ENCODE measurements at regions not wholly inside any gene's neighbourhood (a gene's known extent, or its start where the extent isn't known, plus 50 kb on each side); places are given as distances from the start of the nearest gene placed in this dataset.

GRCh38 chr4:26141911-26142638 is 178.7 kb upstream of the RBPJ start:
- DNase-seq = no peak

- no peak for DNase-seq
Observed at GRCh38 chr4:26144526-26145155, 176.2 kb upstream of the RBPJ start.

- DNase-seq = no peak
Observed at GRCh38 chr4:26145212-26145611, 175.6 kb upstream of the RBPJ start.

- DNase-seq = no peak
Observed at GRCh38 chr4:26148927-26149326, 171.9 kb upstream of the RBPJ start.

GRCh38 chr4:26150948-26151347 is 169.9 kb upstream of the RBPJ start:
- no peak for DNase-seq

- DNase-seq = no peak
Observed at GRCh38 chr4:26151615-26152014, 169.2 kb upstream of the RBPJ start.

GRCh38 chr4:26152056-26152455 is 168.8 kb upstream of the RBPJ start:
- DNase-seq = no peak

- no peak for DNase-seq
Observed at GRCh38 chr4:26157541-26157940, 163.3 kb upstream of the RBPJ start.

- no peak for DNase-seq
Observed at GRCh38 chr4:26160591-26160990, 160.2 kb upstream of the RBPJ start.

GRCh38 chr4:26161030-26161824 is 159.6 kb upstream of the RBPJ start:
- DNase-seq = no peak

- DNase-seq = no peak
Observed at GRCh38 chr4:26162101-26162500, 158.7 kb upstream of the RBPJ start.

GRCh38 chr4:26163425-26164362 is 157.1 kb upstream of the RBPJ start:
- no peak for DNase-seq

- no peak for DNase-seq
Observed at GRCh38 chr4:26171501-26171900, 149.3 kb upstream of the RBPJ start.

GRCh38 chr4:26171941-26172340 is 148.9 kb upstream of the RBPJ start:
- no peak for DNase-seq

- DNase-seq = no peak
Observed at GRCh38 chr4:26173619-26174018, 147.2 kb upstream of the RBPJ start.

- DNase-seq = no peak
Observed at GRCh38 chr4:26174027-26174426, 146.8 kb upstream of the RBPJ start.

GRCh38 chr4:26175006-26175786 is 145.6 kb upstream of the RBPJ start:
- no peak for DNase-seq

GRCh38 chr4:26175905-26176470 is 144.8 kb upstream of the RBPJ start:
- DNase-seq = no peak

- no peak for DNase-seq
Observed at GRCh38 chr4:26176598-26177149, 144.1 kb upstream of the RBPJ start.

- DNase-seq = no peak
Observed at GRCh38 chr4:26178854-26179253, 142.0 kb upstream of the RBPJ start.

GRCh38 chr4:26179316-26179760 is 141.5 kb upstream of the RBPJ start:
- no peak for DNase-seq

Data from activated naive CD4-positive, alpha-beta T cell (primary cell).